K562 (cell line): ENCODE measurements at regions not wholly inside any gene's neighbourhood (a gene's known extent, or its start where the extent isn't known, plus 50 kb on each side); places are given as distances from the start of the nearest gene placed in this dataset.

ENCODE experiments used
- ATAC-seq: fragments of 200-7000 bp; cut with Tn5 transposase; 3 replicates; pipeline ENCODE4 v1.9.1; 2020; ENCODE audit warnings: moderate library complexity
- BruUV-seq: library from RNA; stranded (reverse); fragments of 400-500 nt; replicated peaks from 2 replicates; lab custom pipeline; 2021; lab: Mats Ljungman, UMichigan
- CTCF ChIA-PET: fragments of 300-600 bp; formaldehyde crosslinking; extraction: SDS; loops from one replicate; lab custom pipeline; 2021; ENCODE audit warnings: low intra/inter-chr PET ratio; lab: Yijun Ruan, JAX
- POLR2A ChIA-PET: fragments of 300-600, 350-650 bp; sonication (Branson Sonifier 250); formaldehyde crosslinking; extraction: SDS; loops from one replicate; lab custom pipeline; 2021; ENCODE audit warnings: antibody characterized with exemption, inconsistent platforms; lab: Yijun Ruan, JAX
- DNase-seq, 4 experiments: peaks; one replicate each; pipeline versions ENCODE4 v3.0.0 to v3.0.0-alpha.2; 2011 to 2018; ENCODE audit warnings: low spot score in 3 of 4, mixed read lengths in 3 of 4; ENCODE audit errors: extremely low read depth in 1 of 4
- FAIRE-seq: peaks from 2 replicates; lab custom pipeline; 2011; peaks lifted over from hg19 to GRCh38; lab: Jason Lieb, UNC
- H2AFZ ChIP-seq: 2 replicates; pipeline ENCODE4 v1.6.0; 2011; ENCODE audit warnings: low read depth, low read length, control low read depth, inconsistent platforms
- H3K27ac ChIP-seq: fragments of 200-600 bp; 3 replicates; pipeline ENCODE4 v1.8.0; 2011; ENCODE audit warnings: low read depth, mild to moderate bottlenecking, control low read depth, inconsistent platforms, low read length, moderate library complexity, mixed read lengths; ENCODE audit errors: extremely low read depth
- H3K27me3 ChIP-seq, 2 experiments: fragments of 300-600 bp in 1 of 2; 2 replicates in 1 of 2; 3 replicates in 1 of 2; pipeline versions ENCODE4 v1.6.0 to v1.8.0; 2011; ENCODE audit warnings: inconsistent platforms in 2 of 2, low read length in 2 of 2, mild to moderate bottlenecking in 1 of 2, mixed read lengths in 1 of 2, moderate library complexity in 1 of 2; ENCODE audit not compliant: control insufficient read depth in 2 of 2, insufficient read depth in 2 of 2
- H3K36me3 ChIP-seq: fragments of 300-600 bp; 3 replicates; pipeline ENCODE4 v1.8.0; 2011; ENCODE audit warnings: mild to moderate bottlenecking, low read length, inconsistent platforms; ENCODE audit not compliant: control insufficient read depth, insufficient read depth
- H3K4me1 ChIP-seq, 2 experiments: fragments of 200-600 bp in 1 of 2; replicated peaks in 1 of 2; 2 replicates in 1 of 2; 3 replicates in 1 of 2; pipeline versions ENCODE4 v1.5.1 to v1.8.0; 2011; ENCODE audit warnings: inconsistent platforms in 2 of 2, low read length in 2 of 2, mild to moderate bottlenecking in 1 of 2, mixed read lengths in 1 of 2, moderate library complexity in 1 of 2; ENCODE audit not compliant: control insufficient read depth in 2 of 2, insufficient read depth in 2 of 2
- H3K4me2 ChIP-seq: 2 replicates; pipeline ENCODE4 v1.6.1; 2011; ENCODE audit warnings: low read length, control low read depth, inconsistent platforms, mixed read lengths; ENCODE audit not compliant: insufficient read depth
- H3K4me3 ChIP-seq: fragments of 200-600 bp; sonication (generic), shearing (Covaris generic); 2 replicates; pipeline ENCODE4 v1.5.1; 2016; ENCODE audit warnings: control low read depth, inconsistent platforms
- H3K79me2 ChIP-seq: fragments of 200-600 bp; 3 replicates; pipeline ENCODE4 v1.8.0; 2011; ENCODE audit warnings: low read length, inconsistent platforms; ENCODE audit not compliant: control insufficient read depth, insufficient read depth
- H3K9ac ChIP-seq, 2 experiments: 2 replicates each; pipeline versions ENCODE4 v1.6.0 to v1.6.1; 2011; ENCODE audit warnings: low read depth in 2 of 2, low read length in 2 of 2, control low read depth in 1 of 2, inconsistent platforms in 1 of 2, mild to moderate bottlenecking in 1 of 2, mixed read lengths in 1 of 2; ENCODE audit not compliant: insufficient read depth in 1 of 2
- H3K9me1 ChIP-seq: one replicate; pipeline ENCODE4 v1.6.0; 2011; ENCODE audit warnings: inconsistent platforms, mild to moderate bottlenecking, low read length, moderate library complexity; ENCODE audit not compliant: control insufficient read depth, insufficient read depth
- H3K9me3 ChIP-seq: replicated peaks from 2 replicates; pipeline ENCODE4 v1.5.1; 2011; ENCODE audit warnings: low read depth, low read length, inconsistent platforms; ENCODE audit not compliant: control insufficient read depth, insufficient read depth
- H4K20me1 ChIP-seq: replicated peaks from 2 replicates; pipeline ENCODE4 v1.6.1; 2011; ENCODE audit warnings: low read length, inconsistent platforms, mixed read lengths; ENCODE audit not compliant: control insufficient read depth, insufficient read depth
- BCOR ChIP-seq: fragments of 450-650 bp; IDR thresholded peaks from 2 replicates; pipeline ENCODE4 v1.6.1; 2016
- BHLHE40 ChIP-seq: IDR thresholded peaks from 2 replicates; pipeline ENCODE4 v1.6.1; 2011; ENCODE audit warnings: low read length, improper control_type of control experiment
- BRD9 ChIP-seq: fragments of 450-650 bp; IDR thresholded peaks from 2 replicates; pipeline ENCODE4 v1.6.1; 2018; ENCODE audit warnings: low read depth; ENCODE audit not compliant: partially characterized antibody
- C11orf30 ChIP-seq: fragments of 450-650 bp; IDR thresholded peaks from 2 replicates; pipeline ENCODE4 v1.6.1; 2016; ENCODE audit warnings: low read depth, mild to moderate bottlenecking
- CTCFL ChIP-seq: IDR thresholded peaks from 2 replicates; pipeline ENCODE4 v1.6.1; 2011; ENCODE audit warnings: borderline replicate concordance, low read depth, mild to moderate bottlenecking, moderate library complexity, low read length; ENCODE audit not compliant: insufficient read depth, poor library complexity, severe bottlenecking
- ETS2 ChIP-seq: IDR thresholded peaks from 2 replicates; pipeline ENCODE4 v1.6.1; 2016; ENCODE audit warnings: borderline replicate concordance, missing genetic modification characterization, mild to moderate bottlenecking, moderate library complexity, missing compliant biosample characterization; ENCODE audit not compliant: poor library complexity, severe bottlenecking
- HDGF ChIP-seq: fragments of 450-650 bp; IDR thresholded peaks from 2 replicates; pipeline ENCODE4 v1.6.1; 2016
- KDM1A ChIP-seq, 2 experiments: fragments of 450-650 bp; IDR thresholded peaks; 2 replicates each; pipeline ENCODE4 v1.6.1; 2016; ENCODE audit warnings: mild to moderate bottlenecking in 2 of 2
- KDM5B ChIP-seq: fragments of 200-600 bp; sonication (generic); IDR thresholded peaks from 2 replicates; pipeline ENCODE4 v1.6.1; 2012; ENCODE audit warnings: low read depth, mild to moderate bottlenecking, moderate library complexity, low read length, control low read depth, inconsistent platforms; ENCODE audit not compliant: insufficient replicate concordance
- NBN ChIP-seq: fragments of 450-650 bp; IDR thresholded peaks from 2 replicates; pipeline ENCODE4 v1.6.1; 2016; ENCODE audit warnings: low read depth, mild to moderate bottlenecking
- RBM14 ChIP-seq: fragments of 200-400 bp; formaldehyde crosslinking; IDR thresholded peaks from 2 replicates; pipeline ENCODE4 v1.6.1; 2018; ENCODE audit warnings: low read depth, mild to moderate bottlenecking, low read length, moderate library complexity, borderline replicate concordance; ENCODE audit not compliant: insufficient read depth
- SOX6 ChIP-seq: fragments of 450-650 bp; IDR thresholded peaks from 2 replicates; pipeline ENCODE4 v1.6.1; 2014; ENCODE audit warnings: mild to moderate bottlenecking
- TBP ChIP-seq: optimal IDR thresholded peaks from 2 replicates; pipeline ENCODE3; 2011; ENCODE audit warnings: low read depth, low read length, improper control_type of control experiment
- ZC3H4 ChIP-seq: sonication (generic); formaldehyde crosslinking; IDR thresholded peaks from 2 replicates; pipeline ENCODE4 v1.9.0; 2021; ENCODE audit warnings: missing genetic modification reagents, borderline replicate concordance
- ZNF165 ChIP-seq: fragments of 250-450 bp; sonication (Bioruptor Pico); IDR thresholded peaks from 2 replicates; pipeline ENCODE4 v1.4.0; 2020; ENCODE audit warnings: borderline replicate concordance
- ZNF586 ChIP-seq: fragments of 450-650 bp; formaldehyde crosslinking; conservative IDR thresholded peaks from 2 replicates; pipeline ENCODE4 v1.4.0; 2020; ENCODE audit warnings: mild to moderate bottlenecking, moderate library complexity
- ZSCAN32 ChIP-seq: fragments of 450-650 bp; formaldehyde crosslinking; IDR thresholded peaks from 2 replicates; pipeline ENCODE4 v1.4.0; 2020; ENCODE audit warnings: mild to moderate bottlenecking, moderate library complexity
- in situ Hi-C: fragments of 300-500 bp; cut with MboI; formaldehyde crosslinking; loops from 4 replicates; pipeline ENCODE4 v1.15.0; 2018; ENCODE audit warnings: inconsistent platforms, mixed read lengths
- intact Hi-C: fragments of 100-400 bp; cut with micrococcal nuclease; formaldehyde crosslinking; loops from 2 replicates; pipeline ENCODE4 v1.14.2; 2022

GRCh38 chr1:184888505-184888904 is 85.8 kb downstream of the NIBAN1 start:
- H3K9me1 ChIP-seq, result no peaks in the 10 kb centered on the region
- CTCF ChIA-PET, result no interaction called here

More at GRCh38 chr1:184888505-184888904, 85.8 kb downstream of the NIBAN1 start:
- H3K4me3 ChIP-seq, result no peak overlapping the region
- TF ChIP-seq KDM5B, result no peak
- no peak for TF ChIP-seq BHLHE40
- TF ChIP-seq KDM1A (IDR thresholded peaks at IDR 0.05), result no peak
- TF ChIP-seq ZNF586 (CRISPR knock-in tag), result no peak
- no peak for TF ChIP-seq ZSCAN32 (CRISPR knock-in tag)
- no peak for TF ChIP-seq ZC3H4
- no peak for TF ChIP-seq ETS2 (tag)
- no peak for TF ChIP-seq BRD9
- no peak for TF ChIP-seq C11orf30
- no peak for TF ChIP-seq CTCFL
- no peak for TF ChIP-seq NBN
- TF ChIP-seq SOX6, result no peak
- no peak for TF ChIP-seq HDGF
- no peak for TF ChIP-seq ZNF165 (CRISPR knock-in tag)
- no peak for TF ChIP-seq TBP
- no peak for TF ChIP-seq BCOR
- TF ChIP-seq RBM14, result no peak
- no peaks in the 10 kb centered on the region for H4K20me1 ChIP-seq
- no peaks in the 10 kb centered on the region for H3K79me2 ChIP-seq
- no peak overlapping the region for H2AFZ ChIP-seq
- BruUV-seq, result no TSS peak
- FAIRE-seq, result no peak
- H3K4me1 ChIP-seq, result no peaks in the 10 kb centered on the region
- POLR2A ChIA-PET, result interaction anchor here (1.6 kb wide), 1 partner anchor 9 kb away, joined by 4 read pairs; no protein-coding TSS in a partner anchor
- H3K9ac ChIP-seq, result no peak overlapping the region
- ATAC-seq, result no peak
- in situ Hi-C loops, result no loop called here
- intact Hi-C loops, result no loop called here
- no peak for DNase-seq
- H3K36me3 ChIP-seq, result peaks cover 11% of the 10 kb centered on the region; the same call in 2 of the 3 replicates
- no peaks in the 10 kb centered on the region for H3K9me3 ChIP-seq
- H3K27me3 ChIP-seq, result no peaks in the 10 kb centered on the region
- no peak overlapping the region for H3K27ac ChIP-seq
- no peak overlapping the region for H3K4me2 ChIP-seq
